HG03280 (cell line): ENCODE measurements at regions not wholly inside any gene's neighbourhood (a gene's known extent, or its start where the extent isn't known, plus 50 kb on each side); places are given as distances from the start of the nearest gene placed in this dataset.
"Not testable (repeated sequence)": the region's sequence is repeated elsewhere in the genome, so short reads cannot be mapped to it uniquely, and the experiment has no call there.

Source experiments
- ATAC-seq: cut with Tn5 transposase; IDR thresholded peaks from one replicate; pipeline ENCODE4 v1.9.1; 2021; ENCODE audit warnings: mild to moderate bottlenecking, moderate library complexity; ENCODE audit not compliant: unreplicated experiment

- ATAC-seq = no peak
These were observed 479.2 kb upstream of the RGS6 start for GRCh38 chr14:71452987-71453386.

- no peak for ATAC-seq
These were observed 478.2 kb upstream of the RGS6 start for GRCh38 chr14:71454010-71454409.

- ATAC-seq = no peak
These were observed 477.5 kb upstream of the RGS6 start for GRCh38 chr14:71454513-71455332.

- no peak for ATAC-seq
These were observed 472.1 kb upstream of the RGS6 start for GRCh38 chr14:71460091-71460490.

GRCh38 chr14:71461617-71462016 is 470.6 kb upstream of the RGS6 start:
- not testable (repeated sequence) for ATAC-seq

GRCh38 chr14:71463807-71464206 is 468.4 kb upstream of the RGS6 start:
- ATAC-seq = no peak

- no peak for ATAC-seq
These were observed 467.4 kb upstream of the RGS6 start for GRCh38 chr14:71464840-71465239.

GRCh38 chr14:71465316-71465715 is 466.9 kb upstream of the RGS6 start:
- ATAC-seq = no peak

- no peak for ATAC-seq
These were observed 466.0 kb upstream of the RGS6 start for GRCh38 chr14:71466251-71466650.

GRCh38 chr14:71466946-71467345 is 465.3 kb upstream of the RGS6 start:
- ATAC-seq = no peak

GRCh38 chr14:71467361-71467811 is 464.8 kb upstream of the RGS6 start:
- no peak for ATAC-seq

- ATAC-seq = no peak
These were observed 463.5 kb upstream of the RGS6 start for GRCh38 chr14:71468701-71469100.

GRCh38 chr14:71469643-71470335 is 462.4 kb upstream of the RGS6 start:
- no peak for ATAC-seq

- ATAC-seq = no peak
These were observed 460.4 kb upstream of the RGS6 start for GRCh38 chr14:71471634-71472355.

GRCh38 chr14:71472356-71473340 is 459.6 kb upstream of the RGS6 start:
- ATAC-seq = no peak

GRCh38 chr14:71473843-71474242 is 458.4 kb upstream of the RGS6 start:
- ATAC-seq = no peak

- ATAC-seq = no peak
These were observed 457.6 kb upstream of the RGS6 start for GRCh38 chr14:71474301-71475265.

- ATAC-seq = no peak
These were observed 456.3 kb upstream of the RGS6 start for GRCh38 chr14:71475916-71476315.

GRCh38 chr14:71478542-71478941 is 453.7 kb upstream of the RGS6 start:
- ATAC-seq = no peak
